GM20000 (cell line): ENCODE measurements at regions not wholly inside any gene's neighbourhood (a gene's known extent, or its start where the extent isn't known, plus 50 kb on each side); places are given as distances from the start of the nearest gene placed in this dataset.

ENCODE experiments used
- DNase-seq: peaks from one replicate; pipeline ENCODE4 v3.0.0; 2012; ENCODE audit warnings: low spot score
- TF ChIP-seq, protein P1 (sequence below): IDR thresholded peaks from 2 replicates; pipeline ENCODE4 v1.5.1; 2012; ENCODE audit warnings: mild to moderate bottlenecking, control low read depth; ENCODE audit errors: extremely low read depth, missing control alignments

DNA sequence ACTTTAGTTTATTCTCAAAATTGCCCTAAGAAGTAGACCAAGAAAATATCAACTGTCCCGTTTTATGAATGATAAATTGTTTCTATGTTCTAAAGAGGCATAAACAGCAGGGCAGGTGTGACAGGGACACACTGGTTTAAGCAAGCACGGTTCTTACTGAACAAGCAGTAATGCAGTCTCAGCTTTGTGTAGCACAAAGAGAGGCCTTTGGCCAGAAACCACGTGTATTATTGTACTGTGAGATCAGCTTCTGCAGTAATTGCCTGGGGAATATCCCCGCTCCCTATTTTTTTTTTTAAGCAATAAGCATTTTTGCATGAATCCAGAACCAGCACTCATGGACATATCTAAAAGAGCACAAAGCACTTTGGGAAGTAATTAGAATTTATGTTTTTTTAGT lies 255.4 kb downstream of the WDR11 start:
- TF ChIP-seq, protein P1, sequence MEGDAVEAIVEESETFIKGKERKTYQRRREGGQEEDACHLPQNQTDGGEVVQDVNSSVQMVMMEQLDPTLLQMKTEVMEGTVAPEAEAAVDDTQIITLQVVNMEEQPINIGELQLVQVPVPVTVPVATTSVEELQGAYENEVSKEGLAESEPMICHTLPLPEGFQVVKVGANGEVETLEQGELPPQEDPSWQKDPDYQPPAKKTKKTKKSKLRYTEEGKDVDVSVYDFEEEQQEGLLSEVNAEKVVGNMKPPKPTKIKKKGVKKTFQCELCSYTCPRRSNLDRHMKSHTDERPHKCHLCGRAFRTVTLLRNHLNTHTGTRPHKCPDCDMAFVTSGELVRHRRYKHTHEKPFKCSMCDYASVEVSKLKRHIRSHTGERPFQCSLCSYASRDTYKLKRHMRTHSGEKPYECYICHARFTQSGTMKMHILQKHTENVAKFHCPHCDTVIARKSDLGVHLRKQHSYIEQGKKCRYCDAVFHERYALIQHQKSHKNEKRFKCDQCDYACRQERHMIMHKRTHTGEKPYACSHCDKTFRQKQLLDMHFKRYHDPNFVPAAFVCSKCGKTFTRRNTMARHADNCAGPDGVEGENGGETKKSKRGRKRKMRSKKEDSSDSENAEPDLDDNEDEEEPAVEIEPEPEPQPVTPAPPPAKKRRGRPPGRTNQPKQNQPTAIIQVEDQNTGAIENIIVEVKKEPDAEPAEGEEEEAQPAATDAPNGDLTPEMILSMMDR = no peak
- no peak for DNase-seq

DNA sequence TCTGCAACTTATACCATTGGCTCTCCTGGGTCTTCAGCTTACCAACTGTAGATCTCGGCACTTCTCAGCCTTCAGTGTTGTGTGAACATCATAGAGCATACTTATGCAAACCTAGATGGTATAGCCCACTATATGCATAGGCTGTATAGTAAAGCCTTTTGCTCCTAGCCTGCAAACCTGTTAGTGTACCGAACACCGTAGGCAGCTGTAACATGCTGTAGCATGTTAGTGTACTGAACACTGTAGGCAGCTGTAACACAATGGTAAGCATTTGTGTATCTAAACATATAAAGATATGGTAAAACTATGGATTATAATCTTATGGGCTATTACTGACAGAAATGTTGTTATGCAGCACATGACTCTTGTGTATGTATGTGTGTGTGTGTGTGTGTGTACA lies 256.9 kb downstream of the WDR11 start:
- DNase-seq = no peak
- TF ChIP-seq, protein P1 = no peak

DNA sequence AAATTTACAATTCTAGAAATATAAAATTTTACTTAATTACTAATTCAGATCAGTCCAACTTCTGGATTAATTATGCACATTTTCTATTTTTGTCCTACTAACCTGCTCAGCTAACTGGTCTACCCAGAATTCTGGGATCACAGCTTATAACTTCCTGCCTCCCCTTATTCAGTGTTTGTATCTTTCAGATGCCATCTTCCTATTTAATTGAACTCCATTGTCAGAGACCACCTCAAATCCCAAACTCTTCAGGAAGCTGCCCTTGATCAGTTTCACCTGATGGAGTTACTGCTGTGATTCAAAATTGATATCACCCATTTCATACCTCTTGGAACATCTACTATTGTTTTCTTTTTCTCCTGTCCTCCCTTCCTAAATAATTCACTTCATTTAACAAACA lies 259.2 kb downstream of the WDR11 start:
- DNase-seq = no peak
- TF ChIP-seq, protein P1 = no peak

DNA sequence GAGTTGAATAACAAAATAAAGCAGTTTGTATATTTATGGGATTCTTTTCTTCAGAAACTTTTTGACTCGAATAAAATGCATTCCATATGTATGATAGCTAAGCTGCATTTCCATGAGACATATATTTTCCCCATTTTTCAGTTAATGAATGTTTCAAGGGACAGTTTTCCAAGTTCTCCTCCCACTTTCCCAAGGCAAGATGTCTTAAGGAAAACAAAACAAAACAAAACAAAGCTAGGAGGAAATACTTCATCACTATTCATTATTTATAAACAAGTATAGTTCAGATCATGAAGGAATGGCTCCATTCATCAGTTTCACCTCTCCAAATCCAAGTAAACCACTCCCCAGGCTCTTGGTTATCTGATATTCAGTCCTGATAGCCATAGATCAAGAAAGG lies 261.0 kb downstream of the WDR11 start:
- no peak for DNase-seq
- TF ChIP-seq, protein P1 = no peak

DNA sequence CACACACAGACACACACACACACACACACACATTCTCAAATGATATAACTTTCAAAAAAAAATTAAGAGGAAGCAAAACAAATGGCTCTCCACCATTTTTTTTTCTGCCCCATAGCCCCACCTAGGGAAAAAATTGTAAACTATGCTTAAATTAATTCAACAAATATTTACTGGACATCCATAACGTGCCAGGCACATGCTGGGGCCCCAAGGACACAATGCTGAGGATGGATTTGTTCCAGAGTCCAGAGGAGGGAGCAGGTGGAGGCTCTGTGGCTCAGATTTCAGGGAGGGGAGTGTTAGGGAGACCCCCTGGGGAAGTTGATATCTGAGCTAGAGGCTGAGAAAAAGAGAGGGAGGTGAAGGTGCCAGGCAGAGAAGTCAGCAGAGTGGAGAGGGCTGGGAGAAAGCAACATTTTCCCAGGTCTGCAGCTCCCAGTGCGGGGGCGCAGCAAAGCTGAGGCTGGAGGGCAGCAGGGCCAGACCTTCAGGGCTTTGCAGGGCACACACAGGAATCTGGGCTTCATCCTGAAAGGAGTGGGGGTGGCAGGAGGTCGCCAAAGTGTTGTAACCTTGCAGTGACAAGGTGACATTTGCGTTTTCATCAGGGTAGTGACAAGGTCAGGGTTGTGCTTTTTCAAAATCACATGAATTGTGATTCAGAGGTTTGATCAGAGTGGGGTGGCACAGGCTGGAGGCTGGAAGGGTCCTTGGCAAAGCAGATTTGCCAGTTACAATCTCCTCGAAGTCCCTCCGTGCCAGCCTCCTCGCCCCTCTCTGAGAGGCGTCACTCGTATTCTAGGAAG lies 261.6 kb downstream of the WDR11 start:
- no peak for DNase-seq
- TF ChIP-seq, protein P1 = no peak

DNA sequence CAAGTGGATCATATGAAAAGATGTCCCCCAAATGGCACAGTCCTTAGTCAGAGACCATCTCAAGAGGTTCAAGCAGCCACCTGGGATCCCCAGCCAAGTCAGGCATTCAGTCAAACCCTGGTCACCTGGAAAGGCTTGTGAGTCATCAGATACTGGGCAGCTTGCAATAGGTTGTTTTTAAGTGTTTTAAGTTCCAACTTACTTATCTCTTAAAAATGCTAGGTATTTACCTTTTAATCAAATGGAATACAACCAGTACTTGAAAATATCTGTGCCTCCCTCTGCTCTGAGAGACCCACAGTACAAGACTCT lies 262.2 kb downstream of the WDR11 start:
- DNase-seq = no peak
- TF ChIP-seq, protein P1 = no peak

DNA sequence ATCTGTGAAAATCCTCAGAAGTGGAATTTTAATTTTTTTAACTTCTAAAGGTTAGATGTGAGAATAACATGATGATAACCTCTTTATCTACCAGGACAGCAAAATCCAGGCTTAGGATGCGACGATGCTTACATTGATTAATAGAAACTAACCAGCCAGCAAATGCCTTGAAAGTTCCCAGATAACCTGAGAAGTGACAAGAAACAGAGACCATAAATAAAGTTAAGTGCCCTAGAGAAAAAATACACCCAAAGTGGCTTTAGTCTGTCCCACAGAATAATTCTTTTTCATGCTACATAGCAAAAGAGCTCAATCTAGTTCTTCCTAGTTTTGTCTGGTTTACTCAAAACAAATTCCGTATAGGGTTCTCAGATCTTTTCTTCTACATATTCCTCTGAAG lies 262.7 kb downstream of the WDR11 start:
- DNase-seq = no peak
- TF ChIP-seq, protein P1 = no peak
